HG02840 (cell line): ENCODE measurements at regions not wholly inside any gene's neighbourhood (a gene's known extent, or its start where the extent isn't known, plus 50 kb on each side); places are given as distances from the start of the nearest gene placed in this dataset.

Experiments used
- ATAC-seq: cut with Tn5 transposase; IDR thresholded peaks from one replicate; pipeline ENCODE4 v1.9.1; 2021; ENCODE audit warnings: mild to moderate bottlenecking, moderate library complexity, moderate number of reproducible peaks; ENCODE audit not compliant: unreplicated experiment, low FRiP score

DNA sequence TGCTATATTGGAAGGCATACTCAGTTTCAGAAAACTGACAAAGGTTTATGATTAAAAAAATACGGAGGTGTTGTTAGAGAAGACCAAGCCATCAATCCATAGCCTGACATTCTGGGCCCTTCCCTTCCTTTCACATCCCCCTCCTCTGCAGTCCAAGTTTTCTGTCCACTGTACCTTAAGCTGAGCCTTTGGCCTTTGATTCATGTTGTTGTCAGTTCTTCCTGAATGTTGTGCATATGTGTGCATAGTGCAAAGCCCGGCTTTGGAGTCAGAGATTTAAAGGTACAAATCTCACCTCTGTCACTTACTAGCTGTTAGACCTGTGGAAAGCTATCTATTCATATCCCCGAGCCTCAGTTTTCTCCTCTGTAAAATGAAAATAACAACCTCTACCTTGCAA is 104.9 kb upstream of the AGBL1 start:
- no peak for ATAC-seq

DNA sequence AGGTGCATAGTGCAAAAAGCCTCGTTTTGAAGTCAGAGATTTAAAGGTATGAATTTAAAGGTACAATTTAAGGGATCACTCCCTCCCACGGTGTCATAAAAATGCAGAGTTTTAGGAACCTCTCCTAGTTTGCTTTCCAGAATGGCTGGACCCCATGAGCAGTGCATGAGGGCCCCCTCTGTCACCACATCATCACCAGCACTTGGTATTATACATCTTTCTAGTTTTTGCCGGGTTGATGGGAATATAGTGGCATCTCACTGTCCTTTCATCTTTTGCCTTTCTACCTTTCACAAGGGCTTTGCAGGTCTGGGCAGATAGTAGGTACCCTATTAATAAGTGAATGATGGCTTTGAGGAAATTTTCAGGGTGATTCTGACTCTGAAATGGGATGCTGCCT is 103.6 kb upstream of the AGBL1 start:
- ATAC-seq = no peak

DNA sequence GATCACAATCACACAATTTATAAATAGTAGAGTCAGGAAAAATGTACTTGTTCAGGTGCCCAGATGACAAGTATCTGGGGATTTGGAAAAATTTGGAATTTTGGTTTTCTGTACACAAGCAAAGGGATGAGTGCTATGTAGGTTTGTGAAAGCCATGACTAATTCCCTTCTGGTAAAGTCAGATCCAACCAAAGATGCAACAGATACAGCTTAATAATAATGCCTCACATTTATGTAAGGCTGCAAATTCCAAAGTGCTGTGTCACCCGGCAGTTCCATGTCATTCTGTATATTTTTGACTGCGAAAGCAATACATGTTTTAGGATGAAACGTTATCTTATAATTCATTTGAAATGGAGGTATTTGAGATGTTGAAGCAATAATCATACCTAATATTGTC is 102.7 kb upstream of the AGBL1 start:
- no peak for ATAC-seq

DNA sequence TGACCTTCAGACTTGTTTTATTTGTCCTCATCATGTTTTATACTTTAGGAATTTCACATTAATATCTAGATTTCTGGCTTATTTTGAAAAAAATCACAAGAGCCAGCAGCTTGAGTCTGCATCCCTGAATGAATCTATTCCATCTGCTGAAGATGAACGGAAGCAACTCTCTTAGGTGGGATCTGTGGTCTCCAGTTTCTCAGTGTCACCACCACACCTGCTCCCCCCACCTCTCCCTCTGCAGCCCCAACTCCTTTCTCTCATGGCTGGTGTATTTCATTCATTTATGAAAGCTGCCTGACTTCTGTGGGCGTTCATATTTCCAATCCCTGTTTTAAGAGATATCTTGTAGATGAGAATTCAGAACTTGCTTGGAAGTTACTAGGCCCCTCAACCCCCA is 102.1 kb upstream of the AGBL1 start:
- ATAC-seq = no peak

DNA sequence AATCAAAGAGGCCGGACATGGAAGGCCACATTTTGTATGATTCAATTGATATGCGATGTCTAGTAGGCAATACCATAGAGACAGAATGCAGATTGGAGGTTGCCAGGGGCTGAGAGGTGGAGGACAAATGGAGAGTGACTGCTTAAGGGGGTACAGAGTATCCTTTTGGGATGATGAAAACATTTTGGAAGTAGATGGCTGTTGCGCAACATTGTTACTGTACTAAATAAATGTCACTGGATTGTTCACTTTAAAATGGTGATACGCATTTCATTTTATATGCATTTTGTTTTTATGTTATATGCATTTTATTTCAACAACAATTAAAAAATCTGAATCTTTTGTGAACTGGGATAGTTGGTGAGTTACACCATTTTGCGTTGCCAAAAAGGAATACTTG is 99.7 kb upstream of the AGBL1 start:
- no peak for ATAC-seq

DNA sequence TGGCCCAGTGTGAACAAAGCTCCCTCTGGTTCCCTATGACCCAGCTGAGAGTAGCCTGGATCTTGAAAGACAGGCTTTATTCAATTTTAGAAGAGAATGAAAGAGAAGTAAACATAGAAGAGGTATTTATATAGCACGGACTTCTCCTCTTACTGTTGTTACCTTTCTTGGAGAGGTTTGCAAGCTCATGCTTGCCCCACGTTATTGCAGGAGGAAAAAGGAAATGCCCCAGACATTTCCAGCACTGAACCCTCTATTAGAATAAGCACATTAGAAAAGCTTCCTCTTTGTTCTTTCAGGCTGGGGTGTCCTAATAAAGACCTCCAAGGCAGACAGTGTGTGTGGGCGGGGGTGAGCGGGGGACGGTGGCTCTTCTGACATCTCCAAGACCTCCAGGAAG is 98.7 kb upstream of the AGBL1 start:
- no peak for ATAC-seq

DNA sequence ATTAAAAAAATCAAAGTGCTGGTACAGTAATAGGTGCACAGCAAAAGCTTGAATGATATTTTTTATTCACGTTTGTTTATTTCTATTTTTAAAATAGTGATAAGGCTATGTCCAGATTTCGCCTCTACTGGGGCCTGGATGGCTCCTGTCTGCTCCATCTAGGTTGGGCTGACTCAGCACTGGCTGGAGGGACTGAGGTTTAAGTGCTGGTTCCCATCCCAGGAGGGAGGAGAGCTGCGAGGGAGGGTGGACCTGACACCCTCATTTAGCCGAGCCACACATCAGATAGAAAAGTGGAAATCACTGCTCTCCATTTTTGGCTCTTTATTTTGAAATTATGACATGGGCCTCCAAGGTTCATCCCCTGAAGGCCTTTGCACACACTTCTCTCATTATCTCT is 95.4 kb upstream of the AGBL1 start:
- ATAC-seq = no peak

DNA sequence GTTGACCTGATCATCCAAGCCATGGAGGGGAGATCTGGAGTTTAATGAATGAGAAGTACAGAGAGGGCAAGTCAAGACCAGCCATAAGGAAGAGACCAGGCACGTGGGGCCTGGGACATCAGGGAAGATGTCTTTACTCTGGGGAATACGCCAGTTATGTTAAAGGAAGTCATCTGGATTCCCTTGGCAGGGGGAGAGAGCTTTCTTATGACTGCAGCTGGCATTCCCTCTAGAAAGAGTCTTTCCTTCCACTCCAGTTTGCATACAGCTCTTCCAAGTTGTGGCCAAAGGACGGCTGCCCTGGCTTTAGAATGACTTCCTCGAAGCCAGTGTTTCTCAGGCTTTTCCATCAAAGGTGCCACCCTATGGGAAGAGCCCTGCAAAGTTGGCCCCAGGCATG is 93.6 kb upstream of the AGBL1 start:
- ATAC-seq = no peak

DNA sequence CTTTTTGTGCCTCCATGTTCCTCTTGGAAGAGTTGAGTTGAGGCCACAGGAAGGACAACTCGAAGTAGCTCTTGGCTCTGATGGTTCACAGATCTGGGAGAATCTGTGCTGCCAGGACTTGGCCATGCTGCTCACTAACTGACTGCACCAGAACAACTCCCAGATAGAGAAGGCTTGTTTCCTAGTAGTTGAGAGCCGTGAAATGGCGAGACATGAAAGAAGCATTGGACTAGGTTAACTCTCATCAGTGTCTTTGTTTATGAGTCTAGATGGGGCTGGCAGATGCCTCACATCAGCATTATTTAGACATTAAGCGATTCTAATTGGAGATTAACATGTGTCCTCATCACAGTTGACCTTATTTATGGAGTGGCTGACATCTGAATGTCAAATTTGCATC is 92.9 kb upstream of the AGBL1 start:
- no peak for ATAC-seq

DNA sequence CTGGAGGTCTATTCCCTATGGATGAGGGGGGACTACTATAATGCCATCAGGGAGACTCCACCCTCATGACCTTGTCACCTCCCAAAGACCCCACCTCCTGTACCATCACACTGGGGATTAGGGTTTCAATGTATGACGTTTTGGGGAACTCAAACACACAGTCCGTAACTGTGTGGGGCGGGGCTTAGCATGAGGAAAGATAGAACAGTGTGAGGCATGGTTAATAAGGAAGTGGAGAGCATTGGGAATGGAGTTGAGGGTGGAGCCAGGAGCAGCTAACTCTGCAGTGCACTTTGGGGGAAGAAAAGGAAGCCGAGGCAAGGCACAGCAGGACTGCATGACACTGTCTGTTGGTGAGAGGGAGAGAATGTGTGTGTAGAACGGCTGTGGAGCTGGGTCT is 90.9 kb upstream of the AGBL1 start:
- no peak for ATAC-seq

DNA sequence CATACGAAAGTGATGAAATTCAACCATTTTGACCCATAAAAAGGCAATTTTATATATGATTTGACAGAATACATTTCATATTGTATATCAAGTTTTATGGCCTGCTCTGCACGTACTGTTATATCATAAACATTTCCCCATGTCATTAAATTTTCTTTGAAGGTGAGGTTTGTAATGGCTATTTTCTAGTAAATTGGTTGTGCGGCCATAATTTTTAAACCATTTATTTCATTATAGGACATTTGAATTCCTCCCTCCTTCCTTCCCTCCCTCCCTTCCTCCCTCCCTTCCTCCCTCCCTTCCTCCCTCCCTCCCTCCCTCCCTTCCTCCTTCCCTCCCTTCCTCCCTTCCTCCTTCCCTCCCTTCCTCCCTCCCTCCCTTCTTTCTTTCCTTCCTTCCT is 87.4 kb upstream of the AGBL1 start:
- ATAC-seq = no peak

DNA sequence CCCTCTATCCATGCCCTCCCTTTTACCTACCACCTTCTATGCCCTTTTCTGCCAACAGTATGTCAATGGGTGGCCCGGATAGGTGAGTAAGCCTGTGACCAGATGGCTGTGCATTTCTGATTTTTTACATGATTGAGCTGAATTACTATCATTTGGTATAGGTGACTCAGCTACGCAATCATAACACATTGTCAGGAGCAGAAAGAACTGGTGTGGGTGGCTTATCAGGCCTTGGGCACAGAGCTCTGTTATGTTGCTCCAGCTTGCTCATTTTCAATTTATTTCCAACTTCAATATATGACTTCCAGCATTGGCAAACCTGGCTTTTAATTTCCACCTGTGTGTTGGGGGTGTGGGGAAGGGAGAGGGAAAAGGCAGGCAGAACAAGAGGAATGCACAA is 86.6 kb upstream of the AGBL1 start:
- ATAC-seq = no peak

DNA sequence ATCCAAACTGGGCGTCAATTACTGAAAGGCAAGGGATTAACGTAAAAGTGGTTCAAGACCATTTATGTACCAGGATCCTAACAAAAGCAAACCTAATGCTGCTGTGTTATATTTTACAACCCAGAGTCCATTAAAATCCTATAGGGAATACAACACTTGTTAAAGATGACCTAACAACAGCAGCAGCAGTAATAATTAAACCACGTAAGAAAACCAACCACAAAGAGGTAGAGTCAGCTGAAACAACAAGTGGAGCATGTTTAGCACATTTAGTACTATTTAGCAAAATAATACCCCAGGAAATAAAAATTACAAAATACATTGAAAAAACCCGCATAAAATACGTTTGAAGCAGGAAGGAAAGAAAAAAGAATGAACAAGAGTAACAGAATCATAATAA is 82.1 kb upstream of the AGBL1 start:
- ATAC-seq = no peak

DNA sequence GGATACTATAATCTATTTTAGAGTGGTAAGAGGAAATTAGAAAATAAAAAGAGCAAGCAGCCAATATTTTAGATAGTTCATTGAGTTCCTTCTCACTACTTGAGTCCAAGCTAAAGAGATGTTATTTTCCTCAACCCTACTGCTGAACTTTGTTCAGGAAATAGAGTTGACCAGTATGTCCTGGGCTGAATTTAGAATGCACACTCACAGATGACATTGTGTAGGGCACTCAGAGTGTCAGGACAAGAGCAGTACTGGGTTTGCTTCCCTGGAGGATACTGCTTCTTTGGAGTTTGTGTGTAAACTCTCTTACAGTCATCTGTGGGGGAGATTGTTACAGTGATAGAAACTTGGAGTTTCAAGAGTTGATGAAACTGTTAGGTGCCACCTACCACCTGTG is 80.0 kb upstream of the AGBL1 start:
- no peak for ATAC-seq

DNA sequence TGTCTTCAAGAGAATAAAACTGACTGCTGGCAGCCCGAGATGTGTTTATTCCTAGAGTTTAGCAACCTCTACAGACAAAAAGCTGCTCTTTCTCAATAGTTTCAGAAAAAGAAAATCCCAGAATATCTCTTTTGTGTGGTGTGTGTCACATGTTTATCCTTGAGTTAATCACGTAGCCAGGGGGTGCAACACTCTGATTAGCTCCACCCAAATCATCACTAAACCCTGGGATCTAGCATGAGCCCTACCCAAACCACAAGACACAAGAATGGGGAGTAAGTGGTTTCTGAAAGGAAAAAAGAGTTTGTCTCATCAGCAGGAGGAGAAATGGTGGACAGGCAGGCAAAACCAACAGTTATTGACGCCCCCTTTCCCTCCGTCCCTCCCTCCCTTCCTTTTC is 78.5 kb upstream of the AGBL1 start:
- no peak for ATAC-seq

DNA sequence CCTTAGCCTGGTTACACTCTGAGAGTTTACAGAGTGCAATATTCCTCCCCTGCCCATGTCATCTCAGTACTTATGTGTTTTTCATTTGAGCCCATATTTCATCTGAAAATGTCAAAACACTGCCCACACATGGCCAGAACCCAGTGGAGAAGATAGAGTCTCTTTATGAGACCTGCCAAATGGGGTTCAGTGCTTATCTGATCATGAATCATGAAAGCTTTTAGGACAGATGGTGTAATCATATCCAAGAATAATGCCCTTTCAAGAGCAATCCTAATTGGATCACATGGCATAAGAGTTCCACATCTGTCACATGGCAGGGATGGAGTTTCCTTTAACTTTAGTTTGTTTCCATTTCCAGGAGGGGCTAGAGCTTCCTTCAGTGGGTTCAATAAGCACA is 77.2 kb upstream of the AGBL1 start:
- ATAC-seq = no peak

DNA sequence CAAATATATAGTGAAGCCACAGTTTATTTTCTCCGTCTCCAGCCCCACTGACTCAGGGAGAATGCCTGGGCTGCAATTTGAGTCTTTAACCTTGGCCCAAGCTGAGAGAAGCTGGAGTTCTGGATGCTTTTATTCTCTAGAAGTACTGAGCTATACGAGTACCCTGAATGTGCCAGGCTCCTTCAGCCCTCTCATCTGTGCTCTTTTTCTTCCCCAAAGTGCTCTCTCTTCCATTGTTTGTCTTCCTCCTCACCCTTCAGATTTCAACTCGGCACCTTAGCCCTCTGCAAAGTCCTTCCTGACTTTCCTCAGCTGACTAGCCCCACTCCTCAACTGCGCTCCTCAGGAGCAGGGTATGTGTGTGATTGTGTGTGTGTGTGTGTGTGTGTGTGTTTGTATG is 75.6 kb upstream of the AGBL1 start:
- no peak for ATAC-seq

DNA sequence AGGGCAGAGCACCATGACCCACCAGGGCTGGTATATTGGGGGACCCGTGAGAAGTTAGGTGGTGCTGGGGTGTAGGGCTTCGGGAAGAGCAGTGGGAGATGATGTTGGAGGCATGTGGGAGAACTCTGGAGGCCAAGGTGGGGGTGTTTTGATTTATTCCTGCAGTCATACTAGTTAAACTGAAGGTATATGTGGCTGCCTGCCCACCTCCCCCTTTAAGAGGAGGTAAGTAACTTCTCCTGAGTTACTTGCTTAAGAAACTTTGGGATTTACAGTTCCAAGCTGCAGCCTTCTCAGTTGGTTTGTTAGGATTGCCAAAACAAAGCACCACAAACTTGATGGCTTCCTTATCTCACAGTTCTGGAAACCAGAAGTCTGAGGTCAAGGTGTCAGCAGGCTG is 73.1 kb upstream of the AGBL1 start:
- ATAC-seq = no peak

DNA sequence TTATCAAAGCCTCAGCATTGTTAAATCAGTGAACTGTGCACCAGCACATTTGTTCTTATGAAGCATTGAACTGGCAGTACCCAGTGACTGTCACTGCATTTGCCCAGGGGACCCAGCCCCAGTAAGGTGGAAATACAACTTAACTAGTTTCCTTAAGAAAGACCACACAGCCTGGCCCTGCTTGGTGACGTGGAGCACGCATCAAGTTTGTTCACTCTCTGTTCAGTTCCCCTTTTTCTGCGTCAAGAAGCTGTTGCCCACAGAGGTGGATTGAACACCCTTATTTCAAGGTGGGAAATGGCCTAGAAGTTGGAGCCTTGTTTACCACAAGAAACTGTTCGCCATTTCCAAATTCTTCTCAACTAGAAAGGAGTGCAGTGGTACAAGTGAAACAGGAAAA is 69.9 kb upstream of the AGBL1 start:
- no peak for ATAC-seq

DNA sequence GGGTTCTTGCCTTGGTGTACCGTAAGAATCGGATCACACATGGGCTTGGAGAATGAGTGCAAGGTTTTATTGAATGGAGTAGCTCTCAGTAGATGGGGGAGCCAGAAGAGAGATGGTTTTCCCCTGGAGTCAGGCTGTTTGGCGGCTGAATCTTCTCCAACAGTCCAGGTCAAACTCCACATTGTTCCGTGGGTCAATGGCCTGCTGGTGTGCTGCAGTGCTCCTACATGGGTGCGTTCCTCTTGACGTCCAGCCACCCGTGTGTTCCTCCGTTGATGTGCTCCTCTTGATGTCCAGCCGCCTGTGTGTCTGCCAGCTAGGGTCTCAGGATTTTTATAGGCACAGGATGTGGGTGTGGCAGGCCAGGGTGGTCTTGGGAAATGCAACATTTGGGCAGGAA is 69.3 kb upstream of the AGBL1 start:
- ATAC-seq = no peak

DNA sequence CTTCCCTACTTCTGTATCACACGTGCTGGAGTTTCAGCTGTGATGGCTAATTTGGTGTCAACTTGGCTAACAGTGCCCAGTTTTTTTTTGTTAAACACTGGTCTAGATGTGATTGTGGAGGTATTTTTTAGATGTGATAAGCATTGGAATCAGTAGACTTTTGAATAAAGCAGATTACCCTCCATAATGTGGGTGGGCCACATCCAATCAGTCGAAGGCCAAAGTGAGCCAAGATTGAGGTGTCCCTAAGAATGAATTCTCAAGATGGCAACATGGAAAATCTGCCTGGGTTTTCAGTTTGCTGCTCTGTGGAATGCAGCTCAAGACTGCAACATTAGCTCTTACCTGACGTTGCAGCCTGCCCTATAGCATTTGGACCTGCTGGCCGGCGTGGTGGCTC is 68.8 kb upstream of the AGBL1 start:
- ATAC-seq = no peak

DNA sequence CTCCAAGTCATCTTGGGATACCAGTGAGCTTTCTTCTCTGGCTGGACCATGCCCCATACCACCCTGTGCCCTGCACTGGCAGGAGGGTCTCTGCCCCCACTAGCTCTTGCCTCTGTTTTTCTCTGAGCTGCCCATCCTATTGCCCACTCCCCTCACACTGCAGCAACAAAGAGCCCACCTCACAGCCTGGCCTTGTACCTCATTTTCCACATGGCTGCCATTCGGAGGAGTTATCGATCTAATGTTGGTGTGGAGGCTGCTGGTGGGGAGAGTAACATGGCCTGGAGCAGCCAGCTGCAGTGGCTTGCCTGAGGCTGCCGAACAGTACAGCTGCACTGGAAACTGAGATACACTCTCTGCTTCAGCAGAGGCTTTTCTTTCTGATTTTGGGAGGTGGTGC is 65.7 kb upstream of the AGBL1 start:
- ATAC-seq = no peak

DNA sequence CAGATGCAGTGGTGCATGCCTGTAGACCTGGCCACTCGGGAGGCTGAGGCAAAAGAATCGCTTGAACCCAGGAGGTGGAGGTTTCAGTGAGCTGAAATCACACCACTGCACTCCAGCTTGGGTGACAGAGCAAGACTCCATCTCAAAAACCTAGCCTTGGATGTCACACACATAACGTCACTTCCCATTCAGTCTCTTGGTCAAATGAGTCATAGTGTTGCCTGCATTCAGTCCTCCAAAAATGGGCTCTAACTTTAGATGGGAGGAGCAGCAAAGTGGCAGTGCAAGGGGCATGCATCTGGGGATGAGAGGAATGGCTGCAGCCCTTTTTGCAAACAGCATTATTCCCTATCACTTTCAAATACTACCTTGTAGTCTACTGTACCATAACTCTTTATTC is 62.9 kb upstream of the AGBL1 start:
- ATAC-seq = no peak

DNA sequence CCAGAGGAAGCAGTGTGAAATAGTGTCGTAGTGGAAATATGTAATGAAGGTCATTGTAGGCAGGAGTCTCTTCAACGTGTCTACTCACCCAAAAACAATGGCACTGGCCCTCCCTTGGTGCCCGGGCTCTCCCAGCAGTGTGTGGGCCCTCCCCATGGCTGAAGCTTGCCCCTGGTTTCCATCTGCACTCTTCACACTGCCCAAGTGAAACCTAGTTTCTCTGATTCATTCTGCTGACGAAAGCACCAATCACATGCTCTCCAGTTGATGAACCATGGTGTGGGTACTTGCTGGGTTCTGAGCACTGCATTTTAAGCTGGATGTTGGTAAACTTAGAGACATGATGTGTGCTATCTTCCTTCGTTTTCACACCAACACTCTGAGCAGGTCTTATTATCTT is 61.0 kb upstream of the AGBL1 start:
- ATAC-seq = no peak
